ENCODE measurements at regions not wholly inside any gene's neighbourhood (a gene's known extent, or its start where the extent isn't known, plus 50 kb on each side); places are given as distances from the start of the nearest gene placed in this dataset.

DNA sequence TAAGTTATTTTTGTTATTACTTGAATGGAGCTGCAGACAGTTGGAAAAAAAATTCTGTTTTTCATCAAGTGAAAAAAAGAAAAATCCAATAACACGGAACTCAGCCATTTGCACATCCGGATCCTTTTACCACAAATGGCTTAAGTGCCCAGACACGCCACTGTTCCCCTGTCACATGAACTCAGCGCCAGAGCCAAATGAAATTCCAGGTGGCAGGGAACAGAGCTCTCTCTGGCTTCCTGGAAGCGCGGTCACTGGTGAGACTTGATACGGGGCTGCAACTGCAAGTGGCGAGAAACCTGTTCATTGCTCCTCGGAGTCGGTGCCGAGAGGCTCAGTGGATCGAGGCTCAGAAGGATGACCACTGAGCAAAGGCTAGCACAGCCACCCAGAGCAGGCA lies 60.8 kb upstream of the NPTX2 start:
- H2AK5ac ChIP-seq (ENCODE audit: low read depth, low read length) = no peak overlapping the region
- no peak overlapping the region for H3K27ac ChIP-seq (ENCODE audit: low read depth, low read length)
- peaks cover 8 to 17% of the 10 kb centered on the region in 2 experiments for H3K9me3 ChIP-seq (ENCODE audit: insufficient read depth in 2 of 2, low read depth in 1 of 2, low read length in 1 of 2)
- H3K9ac ChIP-seq (replicated peaks in 1 of 4; ENCODE audit: extremely low read depth in 1 of 4, low read depth in 3 of 4, low read length in 3 of 4) = no peak overlapping the region
- no peak overlapping the region for H3K4me2 ChIP-seq (ENCODE audit: insufficient read depth in 1 of 2, low read depth in 2 of 2, low read length in 2 of 2)
- no peaks in the 10 kb centered on the region for H3K4me1 ChIP-seq (replicated peaks in 1 of 4; ENCODE audit: control insufficient read depth in 3 of 4, insufficient read depth in 4 of 4, low read length in 3 of 4)
- no peaks in the 10 kb centered on the region for H3K27me3 ChIP-seq (replicated peaks in 1 of 4; ENCODE audit: control insufficient read depth in 3 of 4, extremely low read depth in 1 of 4, insufficient read depth in 3 of 4, low read length in 3 of 4)
- no peak overlapping the region for H3K14ac ChIP-seq (ENCODE audit: insufficient read length)
- WGBS, 2 experiments (ENCODE audit: extremely low coverage in 1 of 2, insufficient coverage in 1 of 2, insufficient read length in 1 of 2, insufficient replicate concordance in 2 of 2, low coverage in 1 of 2, low lambda C conversion rate in 2 of 2, missing lambda C conversion rate in 1 of 2) = 94% methylated on average over 12 of the region's 12 CpGs; no CpG with 5 or more reads in 1 of the 2 experiments
- no peak overlapping the region for H4K8ac ChIP-seq (ENCODE audit: extremely low read depth, insufficient read depth, low read length)
- H3K36me3 ChIP-seq (ENCODE audit: control insufficient read depth in 2 of 4, insufficient read depth in 4 of 4, low read length in 3 of 4) = no peaks in the 10 kb centered on the region
- no peaks in the 10 kb centered on the region for H3K79me1 ChIP-seq (ENCODE audit: low read depth, low read length)
- H2BK15ac ChIP-seq (ENCODE audit: low read length) = no peak overlapping the region
- H4K91ac ChIP-seq (replicated peaks; ENCODE audit: insufficient read length, low read length) = no peak overlapping the region
- no peak overlapping the region for H3K4me3 ChIP-seq (ENCODE audit: extremely low read depth in 1 of 4, insufficient read depth in 2 of 4, low read depth in 3 of 4, low read length in 4 of 4)
- no peak for FAIRE-seq
- H3K56ac ChIP-seq (replicated peaks; ENCODE audit: insufficient read length, low read depth, low read length) = no peak overlapping the region
- H3K23ac ChIP-seq (ENCODE audit: insufficient read length) = no peak overlapping the region
- H4K5ac ChIP-seq (ENCODE audit: insufficient read length, low read depth, low read length) = no peak overlapping the region
- H2BK5ac ChIP-seq (ENCODE audit: low read depth, low read length) = no peak overlapping the region
- DNase-seq (ENCODE audit: low read depth in 1 of 2, low spot score in 2 of 2) = no peak
- H4K20me1 ChIP-seq (replicated peaks in 1 of 2; ENCODE audit: control insufficient read depth in 1 of 2, insufficient read depth in 2 of 2, low read length in 2 of 2) = no peaks in the 10 kb centered on the region
- H3K79me2 ChIP-seq (ENCODE audit: control insufficient read depth in 1 of 2, insufficient read depth in 2 of 2, low read length in 2 of 2) = no peaks in the 10 kb centered on the region
- POLR2A ChIA-PET (ENCODE audit: partially characterized antibody) = interaction anchor here (1.2 kb wide), 1 partner anchor 14 kb away, joined by 3 read pairs; no protein-coding TSS in a partner anchor
- CTCF ChIA-PET (ENCODE audit: partially characterized antibody) = interaction anchor here (1.8 to 3.1 kb wide), 2 partner anchors 12 to 275 kb away, joined by 4 to 9 read pairs; no protein-coding TSS in a partner anchor
- no peak overlapping the region for H3K4ac ChIP-seq (replicated peaks; ENCODE audit: insufficient read length, low read depth, low read length)
- H3K23me2 ChIP-seq (ENCODE audit: low read depth, low read length) = no peaks in the 10 kb centered on the region
- H2BK12ac ChIP-seq (ENCODE audit: low read depth, low read length) = no peak overlapping the region
- no peak overlapping the region for H2BK120ac ChIP-seq (replicated peaks; ENCODE audit: low read depth, low read length)
- no peak overlapping the region for H2AFZ ChIP-seq (ENCODE audit: low read length)
- H3K18ac ChIP-seq (ENCODE audit: extremely low read depth, low read length) = no peak overlapping the region
- no peak overlapping the region for H2BK20ac ChIP-seq (ENCODE audit: low read length)
- TF ChIP-seq JUN (IDR thresholded peaks at IDR 0.05; ENCODE audit: low read depth, low read length) = no peak
- TF ChIP-seq JUND (IDR thresholded peaks at IDR 0.05; ENCODE audit: low read length) = no peak
- TF ChIP-seq, protein P1, sequence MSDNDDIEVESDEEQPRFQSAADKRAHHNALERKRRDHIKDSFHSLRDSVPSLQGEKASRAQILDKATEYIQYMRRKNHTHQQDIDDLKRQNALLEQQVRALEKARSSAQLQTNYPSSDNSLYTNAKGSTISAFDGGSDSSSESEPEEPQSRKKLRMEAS (IDR thresholded peaks at IDR 0.05) = no peak
- TF ChIP-seq FOSL1 (IDR thresholded peaks at IDR 0.05; ENCODE audit: insufficient read depth, low read depth, low read length) = no peak
- no peak for TF ChIP-seq BCL11A (IDR thresholded peaks at IDR 0.05; ENCODE audit: low read depth in 2 of 2, low read length in 2 of 2)
- TF ChIP-seq, protein P2, sequence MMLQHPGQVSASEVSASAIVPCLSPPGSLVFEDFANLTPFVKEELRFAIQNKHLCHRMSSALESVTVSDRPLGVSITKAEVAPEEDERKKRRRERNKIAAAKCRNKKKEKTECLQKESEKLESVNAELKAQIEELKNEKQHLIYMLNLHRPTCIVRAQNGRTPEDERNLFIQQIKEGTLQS (IDR thresholded peaks at IDR 0.05; ENCODE audit: insufficient read depth, low read depth, low read length) = no peak
- no peak for TF ChIP-seq POU5F1 (IDR thresholded peaks at IDR 0.05; ENCODE audit: low read depth, low read length)
- no peak for TF ChIP-seq CEBPB (IDR thresholded peaks at IDR 0.05; ENCODE audit: low read depth, low read length)
- no peak for TF ChIP-seq EP300 (IDR thresholded peaks at IDR 0.05; ENCODE audit: borderline replicate concordance in 1 of 2, low read depth in 2 of 2, low read length in 2 of 2)
- no peak for TF ChIP-seq SP1 (IDR thresholded peaks at IDR 0.05; ENCODE audit: low read depth, low read length)
- no peak for TF ChIP-seq SIX5 (IDR thresholded peaks at IDR 0.05; ENCODE audit: low read depth, low read length)
- no peak for TF ChIP-seq RBBP5 (IDR thresholded peaks at IDR 0.05; ENCODE audit: borderline replicate concordance, low read depth, low read length)
- TF ChIP-seq SIN3A (conservative IDR thresholded peaks at IDR 0.05 in 1 of 2, IDR thresholded peaks at IDR 0.05 in 1 of 2; ENCODE audit: low read depth in 1 of 2, low read length in 2 of 2) = no peak
- no peak for TF ChIP-seq HDAC2 (IDR thresholded peaks at IDR 0.05; ENCODE audit: borderline replicate concordance in 1 of 2, low read depth in 2 of 2, low read length in 2 of 2)
